ENCODE measurements at regions not wholly inside any gene's neighbourhood (a gene's known extent, or its start where the extent isn't known, plus 50 kb on each side); places are given as distances from the start of the nearest gene placed in this dataset.

DNA sequence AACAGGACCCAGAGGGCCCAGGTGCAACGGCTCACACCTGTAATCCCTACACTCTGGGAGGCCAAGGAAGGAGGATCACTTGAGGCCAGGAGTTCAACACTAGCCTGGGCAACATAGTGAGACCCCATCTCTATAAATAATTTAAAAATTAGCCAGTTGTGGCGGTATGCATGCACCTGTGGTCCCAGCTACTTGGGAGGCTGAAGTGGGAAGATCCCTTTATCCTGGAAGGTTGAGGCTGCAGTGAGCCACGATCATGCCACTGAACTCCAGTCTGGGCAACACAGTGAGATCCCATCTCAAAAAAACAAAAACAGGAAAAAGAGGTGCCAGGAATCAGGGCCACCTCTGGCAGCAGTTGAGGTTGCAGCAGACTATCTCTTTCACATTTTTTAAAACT, 85.7 kb upstream of the NUDT7 start:
- H3K27ac ChIP-seq (ENCODE audit: low read depth, low read length): no peak overlapping the region
- no peak overlapping the region for H3K4me2 ChIP-seq (ENCODE audit: insufficient read depth, low read length)
- no peaks in the 10 kb centered on the region for H4K20me1 ChIP-seq (ENCODE audit: insufficient read depth, low read length)
- H3K79me2 ChIP-seq (ENCODE audit: insufficient read depth, low read length): no peaks in the 10 kb centered on the region
- TF ChIP-seq, protein P1, sequence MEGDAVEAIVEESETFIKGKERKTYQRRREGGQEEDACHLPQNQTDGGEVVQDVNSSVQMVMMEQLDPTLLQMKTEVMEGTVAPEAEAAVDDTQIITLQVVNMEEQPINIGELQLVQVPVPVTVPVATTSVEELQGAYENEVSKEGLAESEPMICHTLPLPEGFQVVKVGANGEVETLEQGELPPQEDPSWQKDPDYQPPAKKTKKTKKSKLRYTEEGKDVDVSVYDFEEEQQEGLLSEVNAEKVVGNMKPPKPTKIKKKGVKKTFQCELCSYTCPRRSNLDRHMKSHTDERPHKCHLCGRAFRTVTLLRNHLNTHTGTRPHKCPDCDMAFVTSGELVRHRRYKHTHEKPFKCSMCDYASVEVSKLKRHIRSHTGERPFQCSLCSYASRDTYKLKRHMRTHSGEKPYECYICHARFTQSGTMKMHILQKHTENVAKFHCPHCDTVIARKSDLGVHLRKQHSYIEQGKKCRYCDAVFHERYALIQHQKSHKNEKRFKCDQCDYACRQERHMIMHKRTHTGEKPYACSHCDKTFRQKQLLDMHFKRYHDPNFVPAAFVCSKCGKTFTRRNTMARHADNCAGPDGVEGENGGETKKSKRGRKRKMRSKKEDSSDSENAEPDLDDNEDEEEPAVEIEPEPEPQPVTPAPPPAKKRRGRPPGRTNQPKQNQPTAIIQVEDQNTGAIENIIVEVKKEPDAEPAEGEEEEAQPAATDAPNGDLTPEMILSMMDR (IDR thresholded peaks at IDR 0.05; ENCODE audit: extremely low read depth, low read depth, low read length): no peak
- H3K4me1 ChIP-seq (ENCODE audit: insufficient read depth, low read length): no peaks in the 10 kb centered on the region
- H3K4me3 ChIP-seq (ENCODE audit: insufficient read depth, low read length): no peak overlapping the region
- H3K27me3 ChIP-seq (ENCODE audit: insufficient read depth, low read length): no peaks in the 10 kb centered on the region
- no peak overlapping the region for H2AFZ ChIP-seq (ENCODE audit: low read length)
- no peaks in the 10 kb centered on the region for H3K36me3 ChIP-seq (ENCODE audit: insufficient read depth, low read length)
- DNase-seq (ENCODE audit: insufficient read length, low spot score, missing footprints): no peak
- H3K9me3 ChIP-seq (ENCODE audit: low read depth, low read length): no peaks in the 10 kb centered on the region

DNA sequence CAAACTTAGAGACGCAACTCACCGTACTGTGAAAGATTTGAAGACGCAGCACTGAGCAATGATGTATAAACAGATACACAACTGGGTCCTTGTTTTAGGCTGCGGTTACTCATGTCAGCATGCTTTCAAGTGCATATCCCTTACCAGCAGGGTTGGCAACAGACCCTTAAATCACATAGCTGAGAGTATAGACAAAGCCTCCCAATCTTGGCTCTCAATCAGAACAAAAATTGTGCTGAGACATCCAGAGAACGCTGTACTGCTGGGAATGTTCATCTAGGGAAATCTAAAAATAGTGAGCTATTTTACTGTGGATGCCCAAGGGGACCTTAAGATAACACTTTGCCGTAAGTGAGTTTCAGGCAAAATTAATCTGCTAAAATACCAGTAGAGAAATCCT, 84.4 kb upstream of the NUDT7 start:
- H3K4me3 ChIP-seq (ENCODE audit: insufficient read depth, low read length): no peak overlapping the region
- TF ChIP-seq, protein P1 (IDR thresholded peaks at IDR 0.05; ENCODE audit: extremely low read depth, low read depth, low read length): no peak
- H3K27me3 ChIP-seq (ENCODE audit: insufficient read depth, low read length): no peaks in the 10 kb centered on the region
- no peak overlapping the region for H3K27ac ChIP-seq (ENCODE audit: low read depth, low read length)
- DNase-seq (ENCODE audit: insufficient read length, low spot score, missing footprints): no peak
- no peak overlapping the region for H2AFZ ChIP-seq (ENCODE audit: low read length)
- no peaks in the 10 kb centered on the region for H3K79me2 ChIP-seq (ENCODE audit: insufficient read depth, low read length)
- no peaks in the 10 kb centered on the region for H4K20me1 ChIP-seq (ENCODE audit: insufficient read depth, low read length)
- H3K36me3 ChIP-seq (ENCODE audit: insufficient read depth, low read length): no peaks in the 10 kb centered on the region
- no peaks in the 10 kb centered on the region for H3K4me1 ChIP-seq (ENCODE audit: insufficient read depth, low read length)
- H3K4me2 ChIP-seq (ENCODE audit: insufficient read depth, low read length): no peak overlapping the region
- H3K9me3 ChIP-seq (ENCODE audit: low read depth, low read length): no peaks in the 10 kb centered on the region

DNA sequence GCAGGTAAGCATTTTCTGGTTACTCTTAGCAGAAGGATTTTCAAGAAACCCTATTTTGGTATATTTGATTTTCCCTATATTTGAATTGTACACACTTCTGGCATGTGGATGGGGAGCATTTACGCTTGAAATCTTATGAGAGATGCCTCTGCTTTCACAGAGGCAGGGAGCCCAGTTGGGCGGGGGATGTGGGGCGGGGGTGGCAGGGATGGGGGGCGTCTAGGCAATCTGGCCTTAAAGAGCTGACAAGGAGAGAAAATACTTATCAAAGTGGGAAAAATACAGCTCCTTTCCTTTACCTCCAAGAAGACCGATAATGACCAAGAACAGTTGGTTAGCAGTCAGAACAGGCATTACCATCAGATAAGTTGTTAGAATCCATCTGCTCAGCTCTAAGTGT, 79.1 kb upstream of the NUDT7 start:
- no peak overlapping the region for H3K4me3 ChIP-seq (ENCODE audit: insufficient read depth, low read length)
- H3K4me2 ChIP-seq (ENCODE audit: insufficient read depth, low read length): no peak overlapping the region
- H3K4me1 ChIP-seq (ENCODE audit: insufficient read depth, low read length): no peaks in the 10 kb centered on the region
- peak; percentile 39 for DNase-seq (ENCODE audit: insufficient read length, low spot score, missing footprints)
- H2AFZ ChIP-seq (ENCODE audit: low read length): no peak overlapping the region
- no peaks in the 10 kb centered on the region for H3K9me3 ChIP-seq (ENCODE audit: low read depth, low read length)
- TF ChIP-seq, protein P1 (IDR thresholded peaks at IDR 0.05; ENCODE audit: extremely low read depth, low read depth, low read length): no peak
- H3K79me2 ChIP-seq (ENCODE audit: insufficient read depth, low read length): no peaks in the 10 kb centered on the region
- H4K20me1 ChIP-seq (ENCODE audit: insufficient read depth, low read length): no peaks in the 10 kb centered on the region
- H3K36me3 ChIP-seq (ENCODE audit: insufficient read depth, low read length): no peaks in the 10 kb centered on the region
- H3K27ac ChIP-seq (ENCODE audit: low read depth, low read length): no peak overlapping the region
- no peaks in the 10 kb centered on the region for H3K27me3 ChIP-seq (ENCODE audit: insufficient read depth, low read length)

DNA sequence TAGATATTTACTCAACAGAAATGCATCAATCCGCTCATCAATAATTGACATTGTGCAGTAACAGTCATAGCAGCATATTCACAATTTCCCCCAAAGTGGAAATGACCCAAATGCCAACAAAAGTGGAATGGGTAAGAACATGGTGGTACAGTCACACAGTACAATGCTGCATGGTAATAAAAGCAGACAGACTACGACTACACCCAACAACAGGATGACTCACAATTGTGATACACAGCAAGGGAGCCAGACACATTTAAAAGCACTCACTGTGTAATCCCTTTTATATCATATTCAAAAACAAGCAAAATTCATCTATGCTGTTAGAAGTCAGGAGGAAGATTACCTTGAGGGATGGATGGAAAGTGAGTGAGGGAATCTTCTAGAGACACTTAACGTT, 76.5 kb upstream of the NUDT7 start:
- Histone ChIP-seq H3K4me2 (ENCODE audit: insufficient read depth, low read length) (no peak overlapping the region), H3K4me3 (ENCODE audit: insufficient read depth, low read length) (no peak overlapping the region), H3K9me3 (ENCODE audit: low read depth, low read length) (no peaks in the 10 kb centered on the region), H2AFZ (ENCODE audit: low read length) (no peak overlapping the region), H3K36me3 (ENCODE audit: insufficient read depth, low read length) (no peaks in the 10 kb centered on the region), H3K4me1 (ENCODE audit: insufficient read depth, low read length) (no peaks in the 10 kb centered on the region), H3K79me2 (ENCODE audit: insufficient read depth, low read length) (no peaks in the 10 kb centered on the region), H4K20me1 (ENCODE audit: insufficient read depth, low read length) (no peaks in the 10 kb centered on the region), H3K27me3 (ENCODE audit: insufficient read depth, low read length) (no peaks in the 10 kb centered on the region), H3K27ac (ENCODE audit: low read depth, low read length) (no peak overlapping the region)
- TF ChIP-seq, protein P1 (IDR thresholded peaks at IDR 0.05; ENCODE audit: extremely low read depth, low read depth, low read length): no peak
- DNase-seq (ENCODE audit: insufficient read length, low spot score, missing footprints): no peak
